ENCODE measurements at regions not wholly inside any gene's neighbourhood (a gene's known extent, or its start where the extent isn't known, plus 50 kb on each side); places are given as distances from the start of the nearest gene placed in this dataset.

GRCh38 chr11:127242676-127243075 lies 242.1 kb upstream of the KIRREL3 start (continued):
- no peak for TF ChIP-seq ZNF592 (IDR thresholded peaks at IDR 0.05)
- no peak for TF ChIP-seq RELA (IDR thresholded peaks at IDR 0.05; ENCODE audit: borderline replicate concordance, partially characterized antibody)
- TF ChIP-seq EGR1 (IDR thresholded peaks at IDR 0.05; ENCODE audit: borderline replicate concordance in 1 of 2, low read depth in 2 of 2, low read length in 2 of 2) = no peak
- TF ChIP-seq MAX (IDR thresholded peaks at IDR 0.05; ENCODE audit: low read depth, low read length) = no peak
- no peak for TF ChIP-seq BCL11A (IDR thresholded peaks at IDR 0.05; ENCODE audit: low read depth, low read length)

GRCh38 chr11:127238321-127238720 lies 237.8 kb upstream of the KIRREL3 start:
- DNase-seq (ENCODE audit: low read depth, low spot score) = no peak
- Histone ChIP-seq H3K27me3 (replicated peaks in 1 of 2; ENCODE audit: control insufficient read depth in 2 of 2, insufficient read depth in 2 of 2, low read length in 1 of 2) (no peaks in the 10 kb centered on the region; a peak in 1 of 4 replicates), H4K20me1 (ENCODE audit: control insufficient read depth, insufficient read depth) (no peaks in the 10 kb centered on the region), H3K79me2 (ENCODE audit: control insufficient read depth, insufficient read depth, low read length) (no peaks in the 10 kb centered on the region), H3K36me3 (ENCODE audit: control insufficient read depth in 2 of 2, insufficient read depth in 2 of 2, low read length in 1 of 2) (no peaks in the 10 kb centered on the region), H2AFZ (ENCODE audit: control insufficient read depth, low read depth, low read length) (no peak overlapping the region), H3K4me3 (no peak overlapping the region), H3K27ac (ENCODE audit: control insufficient read depth, insufficient read depth) (no peak overlapping the region), H3K4me2 (ENCODE audit: control insufficient read depth, insufficient read depth) (no peak overlapping the region), H3K9me3 (replicated peaks; ENCODE audit: control insufficient read depth, insufficient read depth, low read length) (no peaks in the 10 kb centered on the region), H3K4me1 (ENCODE audit: control insufficient read depth, insufficient read depth, low read length) (no peaks in the 10 kb centered on the region), H3K9ac (ENCODE audit: control insufficient read depth, insufficient read depth, low read length) (no peak overlapping the region)
- TF ChIP-seq USF1 (IDR thresholded peaks at IDR 0.05; ENCODE audit: borderline replicate concordance, extremely low read length, insufficient read depth, low read depth, low read length) (no peak), ZNF274 (IDR thresholded peaks at IDR 0.05; ENCODE audit: insufficient read depth, insufficient read length) (no peak)
- CTCF ChIA-PET = interaction anchor here (1.2 kb wide), 1 partner anchor 10 kb away, joined by 3 read pairs; no protein-coding TSS in a partner anchor
- SMC1A ChIA-PET (ENCODE audit: uncharacterized antibody, unreplicated experiment) = no interaction called here
- no TSS peak for BruUV-seq (replicated peaks)
- FAIRE-seq = no peak
- in situ Hi-C loops (cut with MboI) (no loop called here), intact Hi-C loops (cut with micrococcal nuclease; ENCODE audit: unreplicated experiment) (no loop called here)
- POLR2A ChIA-PET = no interaction called here
- ATAC-seq = no peak
- RAD21 ChIA-PET (ENCODE audit: unreplicated experiment) = no interaction called here
- 45% methylated on average over 4 of the region's 4 CpGs for WGBS (ENCODE audit: insufficient coverage, insufficient replicate concordance, low lambda C conversion rate, missing lambda C conversion rate)

Data from GM12878 (cell line).